ENCODE measurements at regions not wholly inside any gene's neighbourhood (a gene's known extent, or its start where the extent isn't known, plus 50 kb on each side); places are given as distances from the start of the nearest gene placed in this dataset.
"Not testable (repeated sequence)": the region's sequence is repeated elsewhere in the genome, so short reads cannot be mapped to it uniquely, and the experiment has no call there.

- DNase-seq (ENCODE audit: insufficient read length) (no peak), FAIRE-seq (no peak)
- TF ChIP-seq TAF1 (IDR thresholded peaks at IDR 0.05; ENCODE audit: borderline replicate concordance, low read depth, low read length) (no peak), POLR2A (IDR thresholded peaks at IDR 0.05; ENCODE audit: low read depth, low read length) (no peak), POLR2AphosphoS5 (IDR thresholded peaks at IDR 0.05; ENCODE audit: low read depth, low read length) (no peak)
These were observed 90.5 kb upstream of the RANBP3L start for GRCh38 chr5:36392186-36392585.

- TF ChIP-seq POLR2A (IDR thresholded peaks at IDR 0.05; ENCODE audit: low read depth, low read length): no peak
- no peak for TF ChIP-seq TAF1 (IDR thresholded peaks at IDR 0.05; ENCODE audit: borderline replicate concordance, low read depth, low read length)
- TF ChIP-seq POLR2AphosphoS5 (IDR thresholded peaks at IDR 0.05; ENCODE audit: low read depth, low read length): no peak
- no peak for FAIRE-seq
- DNase-seq (ENCODE audit: insufficient read length): no peak
These were observed 91.1 kb upstream of the RANBP3L start for GRCh38 chr5:36392818-36393217.

GRCh38 chr5:36393656-36394428 is 92.1 kb upstream of the RANBP3L start:
- TF ChIP-seq POLR2AphosphoS5 (IDR thresholded peaks at IDR 0.05; ENCODE audit: low read depth, low read length) (no peak), POLR2A (IDR thresholded peaks at IDR 0.05; ENCODE audit: low read depth, low read length) (no peak), TAF1 (IDR thresholded peaks at IDR 0.05; ENCODE audit: borderline replicate concordance, low read depth, low read length) (no peak)
- no peak for FAIRE-seq
- DNase-seq (ENCODE audit: insufficient read length): no peak

GRCh38 chr5:36395260-36395659 is 93.6 kb upstream of the RANBP3L start:
- DNase-seq (ENCODE audit: insufficient read length) (no peak), FAIRE-seq (no peak)
- TF ChIP-seq POLR2AphosphoS5 (IDR thresholded peaks at IDR 0.05; ENCODE audit: low read depth, low read length) (no peak), TAF1 (IDR thresholded peaks at IDR 0.05; ENCODE audit: borderline replicate concordance, low read depth, low read length) (no peak), POLR2A (IDR thresholded peaks at IDR 0.05; ENCODE audit: low read depth, low read length) (no peak)

GRCh38 chr5:36395947-36396346 is 94.2 kb upstream of the RANBP3L start:
- not testable (repeated sequence) for FAIRE-seq; DNase-seq (ENCODE audit: insufficient read length)

GRCh38 chr5:36396640-36397039 is 94.9 kb upstream of the RANBP3L start:
- FAIRE-seq (no peak), DNase-seq (ENCODE audit: insufficient read length) (no peak)
- TF ChIP-seq POLR2AphosphoS5 (IDR thresholded peaks at IDR 0.05; ENCODE audit: low read depth, low read length) (no peak), TAF1 (IDR thresholded peaks at IDR 0.05; ENCODE audit: borderline replicate concordance, low read depth, low read length) (no peak), POLR2A (IDR thresholded peaks at IDR 0.05; ENCODE audit: low read depth, low read length) (no peak)

- no peak for DNase-seq (ENCODE audit: insufficient read length)
- no peak for FAIRE-seq
- TF ChIP-seq POLR2A (IDR thresholded peaks at IDR 0.05; ENCODE audit: low read depth, low read length) (no peak), TAF1 (IDR thresholded peaks at IDR 0.05; ENCODE audit: borderline replicate concordance, low read depth, low read length) (no peak), POLR2AphosphoS5 (IDR thresholded peaks at IDR 0.05; ENCODE audit: low read depth, low read length) (no peak)
These were observed 96.3 kb upstream of the RANBP3L start for GRCh38 chr5:36397901-36398536.

- FAIRE-seq (no peak), DNase-seq (ENCODE audit: insufficient read length) (no peak)
- no peak for TF ChIP-seq POLR2A (IDR thresholded peaks at IDR 0.05; ENCODE audit: low read depth, low read length)
- TF ChIP-seq POLR2AphosphoS5 (IDR thresholded peaks at IDR 0.05; ENCODE audit: low read depth, low read length): no peak
- TF ChIP-seq TAF1 (IDR thresholded peaks at IDR 0.05; ENCODE audit: borderline replicate concordance, low read depth, low read length): no peak
These were observed 100.8 kb upstream of the RANBP3L start for GRCh38 chr5:36402512-36402906.

- DNase-seq (ENCODE audit: insufficient read length) (no peak), FAIRE-seq (no peak)
- TF ChIP-seq POLR2A (IDR thresholded peaks at IDR 0.05; ENCODE audit: low read depth, low read length): no peak
- no peak for TF ChIP-seq TAF1 (IDR thresholded peaks at IDR 0.05; ENCODE audit: borderline replicate concordance, low read depth, low read length)
- TF ChIP-seq POLR2AphosphoS5 (IDR thresholded peaks at IDR 0.05; ENCODE audit: low read depth, low read length): no peak
These were observed 102.1 kb upstream of the RANBP3L start for GRCh38 chr5:36403632-36404311.

GRCh38 chr5:36406023-36406422 is 104.3 kb upstream of the RANBP3L start:
- no peak for TF ChIP-seq POLR2A (IDR thresholded peaks at IDR 0.05; ENCODE audit: low read depth, low read length)
- no peak for TF ChIP-seq POLR2AphosphoS5 (IDR thresholded peaks at IDR 0.05; ENCODE audit: low read depth, low read length)
- TF ChIP-seq TAF1 (IDR thresholded peaks at IDR 0.05; ENCODE audit: borderline replicate concordance, low read depth, low read length): no peak
- DNase-seq (ENCODE audit: insufficient read length) (no peak), FAIRE-seq (no peak)

GRCh38 chr5:36407396-36407795 is 105.7 kb upstream of the RANBP3L start:
- no peak for TF ChIP-seq POLR2A (IDR thresholded peaks at IDR 0.05; ENCODE audit: low read depth, low read length)
- TF ChIP-seq TAF1 (IDR thresholded peaks at IDR 0.05; ENCODE audit: borderline replicate concordance, low read depth, low read length): no peak
- no peak for TF ChIP-seq POLR2AphosphoS5 (IDR thresholded peaks at IDR 0.05; ENCODE audit: low read depth, low read length)
- no peak for DNase-seq (ENCODE audit: insufficient read length)
- FAIRE-seq: no peak

GRCh38 chr5:36409711-36410110 is 108.0 kb upstream of the RANBP3L start:
- not testable (repeated sequence) for FAIRE-seq; DNase-seq (ENCODE audit: insufficient read length)

GRCh38 chr5:36410672-36411071 is 109.0 kb upstream of the RANBP3L start:
- DNase-seq (ENCODE audit: insufficient read length); FAIRE-seq: not testable (repeated sequence)

Data from GM12892 (cell line).